ENCODE measurements at regions not wholly inside any gene's neighbourhood (a gene's known extent, or its start where the extent isn't known, plus 50 kb on each side); places are given as distances from the start of the nearest gene placed in this dataset.

GRCh38 chr9:106728860-106729259, 134.1 kb upstream of the ZNF462 start:
- TF ChIP-seq POLR2AphosphoS5 (IDR thresholded peaks at IDR 0.05) (no peak), CTCF (IDR thresholded peaks at IDR 0.05) (no peak), POLR2A (IDR thresholded peaks at IDR 0.05) (no peak)
